Motor neuron (in vitro differentiated cells): ENCODE measurements at regions not wholly inside any gene's neighbourhood (a gene's known extent, or its start where the extent isn't known, plus 50 kb on each side); places are given as distances from the start of the nearest gene placed in this dataset.

ENCODE experiments used
- ATAC-seq, 8 experiments: fragments of 200-7000 bp; cut with Tn5 transposase; replicated peaks in 6 of 8; 2 replicates each; pipeline ENCODE4 v1.8.0; 2021; ENCODE audit warnings: mild to moderate bottlenecking in 8 of 8, moderate library complexity in 8 of 8
- H3K27ac ChIP-seq, 2 donors: fragments of 250-450 bp; sonication (Bioruptor Pico); 2 replicates each; pipeline ENCODE4 v1.9.0; 2021; ENCODE audit warnings: antibody characterized with exemption in 2 of 2, mild to moderate bottlenecking in 2 of 2, moderate library complexity in 1 of 2
- H3K4me1 ChIP-seq, 2 donors: fragments of 250-450 bp; sonication (Bioruptor Pico); replicated peaks in 1 of 2; 2 replicates each; pipeline ENCODE4 v1.6.1; 2021; ENCODE audit warnings: antibody characterized with exemption in 2 of 2, mild to moderate bottlenecking in 2 of 2, moderate library complexity in 1 of 2
- H3K4me3 ChIP-seq, 5 donors: fragments of 250-450 bp; sonication (Bioruptor Pico); 2 replicates each; pipeline ENCODE4 v1.9.0; 2021; ENCODE audit warnings: antibody characterized with exemption in 5 of 5, mild to moderate bottlenecking in 5 of 5, moderate library complexity in 4 of 5
- WGBS, 10 experiments: fragments of 450-650 bp; shearing (Covaris generic); methylation state at CpG; one replicate each; pipeline ENCODE4 v1.0.0; 2022; 5-methylcytosine and 5-hydroxymethylcytosine counted together
- in situ Hi-C, 9 experiments: fragments of 400-800 bp; cut with MboI; loops; one replicate each; pipeline ENCODE4 v1.15.0; 2021; ENCODE audit warnings: low sequenced_read_pairs in 9 of 9, low pct_unique_long_range_greater_than_20kb in 2 of 9; ENCODE audit not compliant: unreplicated experiment in 9 of 9

GRCh38 chr14:54309615-54310014 lies 87.2 kb upstream of the CDKN3 start:
- WGBS, 10 experiments: 50 to 100% (median 80%) methylated on average over 1 to 5 of the region's 5 CpGs; no CpG with 5 or more reads in 1 of the 10 experiments
- Histone ChIP-seq H3K4me1 (no peaks in the 10 kb centered on the region), H3K4me3 (no peak overlapping the region), H3K27ac (no peak overlapping the region)
- ATAC-seq: no peak
- in situ Hi-C loops: no loop called here

- H3K27ac ChIP-seq: no peak overlapping the region
- ATAC-seq: peak in 2 of 8 experiments; percentile 54 to 57
- 42 to 100% (median 85%) methylated on average over 1 to 10 of the region's 10 CpGs; no CpG with 5 or more reads in 2 of the 10 experiments for WGBS, 10 experiments
- no peaks in the 10 kb centered on the region for H3K4me1 ChIP-seq
- no peak overlapping the region for H3K4me3 ChIP-seq
- in situ Hi-C loops: no loop called here
Observed at GRCh38 chr14:54310151-54310850, 86.5 kb upstream of the CDKN3 start.

DNA sequence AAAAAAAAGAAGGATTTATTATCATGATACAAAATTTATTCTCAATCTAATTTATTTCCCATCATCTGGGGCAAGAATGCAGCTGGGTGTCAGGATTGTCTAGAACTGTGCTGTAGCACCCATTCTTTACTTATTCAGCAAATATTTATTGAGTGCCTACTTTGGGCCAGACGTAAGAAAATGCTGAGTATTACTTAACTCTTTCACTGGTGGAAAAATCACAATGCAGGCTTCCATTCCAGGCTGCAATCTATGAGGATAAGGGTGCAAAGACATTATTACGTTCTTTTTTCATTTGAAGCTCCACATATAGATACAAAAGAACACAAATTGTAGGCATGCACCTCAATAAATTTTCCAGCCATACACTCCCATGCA lies 86.0 kb upstream of the CDKN3 start:
- no peaks in the 10 kb centered on the region for H3K4me1 ChIP-seq
- in situ Hi-C loops: no loop called here
- ATAC-seq: no peak
- 43 to 100% (median 86%) methylated on average over 1 to 2 of the region's 2 CpGs; no CpG with 5 or more reads in 3 of the 10 experiments for WGBS, 10 experiments
- no peak overlapping the region for H3K27ac ChIP-seq
- H3K4me3 ChIP-seq: no peak overlapping the region

- H3K27ac ChIP-seq: no peak overlapping the region
- in situ Hi-C loops: no loop called here
- ATAC-seq: peak in 3 of 8 experiments; percentile 85 to 91 (median 86)
- WGBS, 10 experiments: 0 to 100% (median 83%) methylated on average over 1 to 2 of the region's 3 CpGs; no CpG with 5 or more reads in 2 of the 10 experiments
- no peak overlapping the region for H3K4me3 ChIP-seq
- no peaks in the 10 kb centered on the region for H3K4me1 ChIP-seq
Observed at GRCh38 chr14:54312166-54312801, 84.5 kb upstream of the CDKN3 start.

DNA sequence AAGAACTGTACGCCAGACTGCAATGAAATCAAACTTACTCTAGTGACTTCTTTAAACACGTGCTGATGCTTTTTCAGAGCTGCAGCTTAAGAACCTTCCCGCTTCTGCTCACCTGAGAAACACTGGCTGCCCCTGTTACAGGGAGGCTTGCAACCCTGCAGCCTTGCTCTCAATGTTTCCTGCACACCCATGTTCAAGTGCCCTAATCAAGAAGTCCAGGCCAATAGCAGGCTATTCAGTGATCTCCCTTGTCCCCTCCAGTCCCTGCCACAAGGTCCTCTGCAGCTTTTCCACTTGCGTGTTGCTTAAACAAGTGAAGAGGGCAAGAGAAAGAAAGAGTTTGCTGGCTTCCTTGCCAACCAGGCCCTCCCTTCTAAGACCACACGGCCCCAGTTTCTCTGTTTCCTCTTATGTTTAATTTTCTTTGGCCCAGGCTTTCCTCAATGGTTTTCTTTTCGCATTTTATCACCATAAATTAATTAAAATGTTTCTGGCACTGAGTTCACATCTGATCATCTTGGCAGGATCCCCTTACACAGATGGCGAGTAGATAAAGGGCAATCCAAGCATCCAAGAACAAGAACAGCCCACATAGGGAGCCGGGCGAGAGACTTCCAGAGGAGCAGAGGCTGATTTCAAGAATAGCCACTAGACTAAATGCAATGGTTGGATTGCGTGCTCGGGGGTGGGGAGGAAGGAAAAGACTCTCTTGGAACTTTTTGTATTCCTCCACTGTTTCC lies 82.3 kb upstream of the CDKN3 start:
- WGBS, 10 experiments: 60 to 100% (median 88%) methylated on average over 1 to 11 of the region's 11 CpGs
- Histone ChIP-seq H3K4me3 (no peak overlapping the region), H3K4me1 (peaks cover 0 to 3% of the 10 kb centered on the region in 2 donors), H3K27ac (no peak overlapping the region)
- in situ Hi-C loops: no loop called here
- no peak for ATAC-seq

DNA sequence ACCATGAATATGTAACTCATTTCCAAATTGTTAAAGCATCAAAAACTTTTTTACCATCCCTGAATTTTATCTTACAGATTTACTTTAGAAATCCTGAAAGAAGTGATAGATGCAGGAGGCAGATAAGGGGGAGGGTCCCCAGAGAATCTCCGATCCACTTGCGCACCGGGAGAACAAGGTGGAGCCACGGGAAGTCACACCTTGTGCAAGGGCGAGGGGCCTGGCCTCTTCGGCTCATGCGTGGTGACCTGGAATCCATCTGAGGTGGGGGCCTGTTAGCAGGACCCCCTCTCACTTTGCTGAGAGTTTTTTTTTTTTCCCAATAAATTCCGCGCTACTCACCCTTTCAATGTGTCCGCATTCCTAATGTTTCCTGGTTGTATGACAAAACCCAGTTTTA lies 80.2 kb upstream of the CDKN3 start:
- 87 to 100% (median 96%) methylated on average over 1 to 10 of the region's 10 CpGs; no CpG with 5 or more reads in 1 of the 10 experiments for WGBS, 10 experiments
- in situ Hi-C loops: no loop called here
- H3K4me3 ChIP-seq: no peak overlapping the region
- peaks cover 0 to 3% of the 10 kb centered on the region in 2 donors for H3K4me1 ChIP-seq
- H3K27ac ChIP-seq: no peak overlapping the region
- no peak for ATAC-seq

DNA sequence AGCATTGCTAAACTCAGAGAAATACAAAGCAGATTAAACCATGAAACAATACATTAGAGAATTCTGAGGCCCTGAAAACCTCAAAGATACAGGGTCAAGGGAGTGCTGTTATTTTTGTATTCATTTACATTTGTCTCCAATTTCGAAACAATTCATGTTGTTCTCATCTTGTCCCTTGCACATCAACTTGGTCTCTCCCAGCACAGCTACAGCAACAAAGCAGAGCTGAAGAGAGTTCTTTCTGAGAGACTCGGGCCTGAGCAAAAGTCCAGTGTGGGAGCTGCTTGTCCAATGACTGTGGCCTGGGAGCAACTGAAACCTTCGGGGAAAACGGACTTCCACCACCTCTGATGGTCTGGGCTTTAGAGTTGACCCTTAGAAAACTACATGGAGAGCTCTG lies 79.4 kb upstream of the CDKN3 start:
- no peak for ATAC-seq
- Histone ChIP-seq H3K27ac (no peak overlapping the region), H3K4me3 (no peak overlapping the region), H3K4me1 (peaks cover 0 to 5% of the 10 kb centered on the region in 2 donors)
- WGBS, 10 experiments: 42 to 97% (median 79%) methylated on average over 1 to 4 of the region's 4 CpGs; no CpG with 5 or more reads in 1 of the 10 experiments
- in situ Hi-C loops: no loop called here

DNA sequence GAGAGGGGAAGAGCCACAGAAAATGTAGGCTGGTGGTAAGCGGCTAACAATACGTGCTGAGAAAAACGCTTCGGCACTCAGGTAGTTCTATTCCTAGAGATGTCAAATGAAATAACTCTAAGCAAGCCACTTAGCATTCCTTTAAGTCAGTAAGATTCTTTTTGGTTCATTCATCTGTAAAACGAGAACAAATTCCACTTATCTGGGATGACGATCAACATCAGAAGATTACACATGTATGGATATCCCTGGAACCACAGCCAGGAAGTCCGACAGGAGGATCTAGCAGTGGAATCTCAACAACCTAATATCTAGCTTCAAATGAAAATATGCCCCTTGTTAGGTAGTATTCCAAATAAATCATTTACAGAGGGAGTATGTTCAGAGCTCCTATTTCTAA lies 74.6 kb upstream of the CDKN3 start:
- no peak for ATAC-seq
- peaks cover 0 to 15% of the 10 kb centered on the region in 2 donors for H3K4me1 ChIP-seq
- WGBS, 10 experiments: 79 to 98% (median 90%) methylated on average over 1 to 7 of the region's 7 CpGs; no CpG with 5 or more reads in 1 of the 10 experiments
- no peak overlapping the region for H3K4me3 ChIP-seq
- in situ Hi-C loops: no loop called here
- no peak overlapping the region for H3K27ac ChIP-seq

DNA sequence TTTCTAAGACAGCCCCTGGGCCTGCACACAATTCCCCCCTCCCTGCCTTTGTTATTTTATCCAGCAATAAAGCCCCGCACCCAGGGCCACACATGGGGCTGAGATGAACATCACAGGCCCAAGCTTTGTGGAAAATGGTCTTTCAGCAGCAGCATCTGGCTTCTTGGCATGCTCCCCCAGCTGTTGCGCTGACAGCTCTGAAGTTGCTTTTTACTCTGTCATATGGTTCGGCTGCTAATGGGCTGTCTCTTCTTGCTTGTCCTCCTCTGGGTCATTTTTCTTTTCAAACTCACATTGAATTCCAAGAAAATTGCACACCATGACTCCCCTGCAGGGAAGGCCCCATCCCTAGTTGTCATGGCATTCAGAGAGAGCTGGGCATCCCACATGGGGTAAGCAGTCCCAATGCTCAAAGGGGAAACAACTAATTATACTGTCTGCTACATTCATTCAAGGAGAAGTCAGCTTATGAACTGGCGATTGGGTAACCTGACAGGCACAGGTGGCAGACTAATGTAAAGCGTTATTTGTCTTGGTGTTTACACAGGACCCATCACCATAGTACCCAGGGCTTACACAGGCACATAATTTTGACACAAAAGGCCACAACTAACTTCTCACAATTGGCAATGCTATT lies 74.0 kb upstream of the CDKN3 start:
- WGBS, 10 experiments: 13 to 77% (median 57%) methylated on average over 1 to 4 of the region's 5 CpGs; no CpG with 5 or more reads in 2 of the 10 experiments
- Histone ChIP-seq H3K4me1 (peaks cover 0 to 15% of the 10 kb centered on the region in 2 donors), H3K4me3 (no peak overlapping the region), H3K27ac (peak overlapping the region in 1 of 2 donors; percentile 61)
- in situ Hi-C loops: no loop called here
- peak in 3 of 8 experiments; percentile 48 to 94 (median 59) for ATAC-seq

DNA sequence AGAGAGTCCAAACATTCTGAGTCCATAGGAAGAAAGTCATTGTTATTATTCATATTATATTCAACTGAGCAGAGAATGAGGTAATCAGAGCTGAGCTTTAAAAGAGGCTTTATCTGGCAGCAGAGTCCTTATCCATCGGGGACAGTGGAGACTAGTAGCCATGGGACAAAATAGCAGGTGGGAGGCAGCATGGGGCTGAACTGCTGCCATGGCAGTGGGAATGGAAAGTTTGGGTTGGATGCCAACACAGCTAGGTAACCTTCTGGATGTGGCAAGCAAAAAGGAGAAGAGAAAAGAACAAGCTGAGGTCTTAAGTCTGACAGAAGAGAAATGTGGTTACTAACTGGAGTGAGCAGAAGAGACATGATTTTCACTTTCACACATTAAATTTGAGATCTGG lies 71.0 kb upstream of the CDKN3 start:
- Histone ChIP-seq H3K4me1 (peaks cover 2 to 11% of the 10 kb centered on the region in 2 donors), H3K4me3 (no peak overlapping the region), H3K27ac (no peak overlapping the region)
- 40 to 100% (median 78%) methylated on average over 1 of the region's 1 CpG; no CpG with 5 or more reads in 5 of the 10 experiments for WGBS, 10 experiments
- in situ Hi-C loops: loop anchor here in 8 of 9 experiments (25.0 kb wide), 4 partner anchors 138 to 913 kb away; partner anchors contain the start of gene BMP4 (in 2 of the 8)
- no peak for ATAC-seq

- in situ Hi-C loops: loop anchor here in 8 of 9 experiments (25.0 kb wide), 4 partner anchors 142 to 917 kb away; partner anchors contain the start of gene BMP4 (in 2 of the 8)
- peak; percentile 61 to 98 (median 80) for ATAC-seq
- no peak overlapping the region for H3K27ac ChIP-seq
- H3K4me1 ChIP-seq: peaks cover 0 to 2% of the 10 kb centered on the region in 2 donors
- WGBS, 10 experiments: 0 to 42% (median 14%) methylated on average over 1 to 9 of the region's 11 CpGs; no CpG with 5 or more reads in 2 of the 10 experiments
- no peak overlapping the region for H3K4me3 ChIP-seq
Observed at GRCh38 chr14:54329082-54329695, 67.6 kb upstream of the CDKN3 start.

DNA sequence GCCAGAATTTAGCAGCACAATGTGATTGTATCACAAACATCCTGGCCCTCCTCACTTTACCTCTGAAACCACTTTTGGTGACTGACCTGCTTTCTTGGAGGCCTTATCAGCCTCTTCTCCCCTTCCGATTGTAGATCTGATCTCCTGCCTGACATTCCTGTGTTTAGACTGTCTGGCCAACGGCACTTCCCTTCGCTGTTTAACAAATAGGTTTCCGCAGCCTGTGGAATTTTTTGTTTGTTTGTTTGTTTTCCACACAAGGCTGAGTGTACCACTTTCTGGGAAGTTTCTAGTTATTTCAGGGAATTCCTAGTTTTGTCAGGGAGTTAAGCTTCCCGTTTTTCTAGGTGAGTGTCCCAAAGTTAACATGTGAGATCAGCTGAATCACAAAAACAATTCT lies 65.9 kb upstream of the CDKN3 start:
- in situ Hi-C loops: loop anchor here in 8 of 9 experiments (25.0 kb wide), 4 partner anchors 144 to 919 kb away; partner anchors contain the start of gene BMP4 (in 2 of the 8)
- Histone ChIP-seq H3K27ac (no peak overlapping the region), H3K4me1 (peaks cover 0 to 2% of the 10 kb centered on the region in 2 donors), H3K4me3 (no peak overlapping the region)
- whole genome bisulfite sequencing, 10 experiments: 79 to 100% (median 91%) methylated on average over 3 to 5 of the region's 5 CpGs; no CpG with 5 or more reads in 1 of the 10 experiments
- no peak for ATAC-seq
